ENCODE measurements at regions not wholly inside any gene's neighbourhood (a gene's known extent, or its start where the extent isn't known, plus 50 kb on each side); places are given as distances from the start of the nearest gene placed in this dataset.
"Not testable (repeated sequence)": the region's sequence is repeated elsewhere in the genome, so short reads cannot be mapped to it uniquely, and the experiment has no call there.

DNA sequence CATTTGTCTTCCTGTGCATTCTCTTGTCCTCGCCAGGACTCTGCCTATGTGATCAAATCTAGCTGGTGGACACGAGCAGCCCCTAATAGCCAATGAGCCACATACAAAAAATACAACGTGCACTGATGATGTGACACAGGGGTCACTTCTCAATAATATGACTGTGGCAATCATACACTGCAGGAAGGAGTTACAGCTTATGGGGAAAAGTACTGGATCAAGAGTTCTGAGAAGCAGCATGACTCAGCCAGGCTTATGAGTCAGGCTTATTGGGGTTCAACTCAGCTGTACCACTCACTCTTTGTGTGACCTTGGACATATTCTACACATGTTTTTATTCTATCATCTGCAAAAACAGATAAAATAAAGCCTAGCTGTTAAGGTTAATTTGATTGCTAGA is 889.4 kb upstream of the TENM4 start:
- DNase-seq: no peak

GRCh38 chr11:80328774-80329173 is 887.9 kb upstream of the TENM4 start:
- in situ Hi-C loops (cut with MboI; ENCODE audit: low pct_unique_long_range_greater_than_20kb, low sequenced_read_pairs): no loop called here

More for the DNA sequence above, 889.4 kb upstream of the TENM4 start:
- in situ Hi-C loops (cut with MboI; ENCODE audit: low pct_unique_long_range_greater_than_20kb, low sequenced_read_pairs): no loop called here

DNA sequence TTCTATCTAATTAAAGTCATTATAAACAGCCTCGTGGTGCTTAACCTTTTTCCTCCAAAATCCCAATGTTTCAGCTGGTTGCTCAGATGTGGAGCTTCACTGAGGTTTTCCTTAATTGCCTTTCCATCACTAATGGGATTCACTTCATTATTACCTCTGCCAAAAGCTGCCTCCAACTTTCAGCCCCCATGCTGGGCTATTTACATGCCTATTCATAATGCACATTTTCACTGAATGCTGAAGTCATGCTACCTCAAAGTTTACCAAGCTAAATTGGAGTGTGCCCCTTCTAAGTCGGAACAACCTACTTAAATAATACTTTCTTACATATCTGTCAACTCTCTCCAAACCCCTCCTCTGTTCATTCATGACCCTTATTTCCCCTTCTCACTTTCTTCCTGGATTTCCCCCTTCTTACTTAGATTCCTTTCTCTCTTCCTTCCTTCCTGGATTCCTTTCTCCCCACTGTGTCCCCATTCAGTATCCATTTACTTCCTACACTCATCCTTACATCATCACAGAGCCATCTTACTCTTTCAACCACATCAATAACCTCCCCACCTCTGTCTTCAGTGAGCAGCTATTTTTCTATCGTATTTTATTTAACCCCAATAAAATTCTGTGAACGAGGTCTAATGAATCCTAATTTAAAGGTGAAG is 887.3 kb upstream of the TENM4 start:
- no peak for DNase-seq
- in situ Hi-C loops (cut with MboI; ENCODE audit: low pct_unique_long_range_greater_than_20kb, low sequenced_read_pairs): no loop called here

More at GRCh38 chr11:80328774-80329173, 887.9 kb upstream of the TENM4 start:
- DNase-seq: no peak

- in situ Hi-C loops (cut with MboI; ENCODE audit: low pct_unique_long_range_greater_than_20kb, low sequenced_read_pairs): no loop called here
- DNase-seq: no peak
Measured at GRCh38 chr11:80321786-80322185, 881.0 kb upstream of the TENM4 start.

DNA sequence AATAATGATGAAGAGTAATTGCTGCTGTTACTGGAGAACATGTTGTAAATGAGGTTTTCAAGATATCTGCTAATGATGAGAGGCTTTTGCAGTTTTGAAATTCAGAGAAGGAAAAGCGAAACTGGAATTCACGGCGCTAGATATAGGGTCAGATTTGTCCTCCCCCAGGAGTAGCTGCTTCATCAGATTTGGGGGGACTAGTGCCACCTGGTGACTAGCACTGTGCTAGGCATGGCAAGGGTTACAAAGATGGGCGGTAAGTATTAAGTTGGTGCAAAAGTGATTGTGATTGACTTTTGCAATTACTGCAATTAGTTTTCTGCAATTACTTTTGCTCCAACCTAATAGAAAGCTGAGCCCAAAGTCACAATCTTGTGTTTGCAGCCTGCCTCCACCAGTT is 879.9 kb upstream of the TENM4 start:
- DNase-seq: no peak
- in situ Hi-C loops (cut with MboI; ENCODE audit: low pct_unique_long_range_greater_than_20kb, low sequenced_read_pairs): no loop called here

DNA sequence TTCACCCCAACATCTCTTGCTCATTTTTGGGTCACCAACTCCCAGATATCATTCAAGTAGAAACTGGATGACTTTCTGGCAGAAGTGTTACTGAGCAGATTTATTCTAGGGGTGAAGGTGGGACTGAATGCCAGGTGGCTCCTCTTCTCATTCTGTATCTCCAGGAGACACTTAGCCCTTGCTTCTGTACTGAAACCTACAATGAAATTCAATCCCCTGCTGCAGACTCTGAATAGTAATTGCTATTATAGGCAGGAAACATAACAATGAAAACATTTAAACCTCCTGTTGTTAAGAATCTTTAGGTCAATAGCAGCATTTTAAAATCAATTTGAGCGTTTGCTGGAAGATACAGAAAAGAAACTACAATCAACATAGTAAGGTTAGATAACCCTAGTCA is 879.4 kb upstream of the TENM4 start:
- in situ Hi-C loops (cut with MboI; ENCODE audit: low pct_unique_long_range_greater_than_20kb, low sequenced_read_pairs): no loop called here
- no peak for DNase-seq

- in situ Hi-C loops (cut with MboI; ENCODE audit: low pct_unique_long_range_greater_than_20kb, low sequenced_read_pairs): no loop called here
- no peak for DNase-seq
Measured at GRCh38 chr11:80317612-80318011, 876.8 kb upstream of the TENM4 start.

DNA sequence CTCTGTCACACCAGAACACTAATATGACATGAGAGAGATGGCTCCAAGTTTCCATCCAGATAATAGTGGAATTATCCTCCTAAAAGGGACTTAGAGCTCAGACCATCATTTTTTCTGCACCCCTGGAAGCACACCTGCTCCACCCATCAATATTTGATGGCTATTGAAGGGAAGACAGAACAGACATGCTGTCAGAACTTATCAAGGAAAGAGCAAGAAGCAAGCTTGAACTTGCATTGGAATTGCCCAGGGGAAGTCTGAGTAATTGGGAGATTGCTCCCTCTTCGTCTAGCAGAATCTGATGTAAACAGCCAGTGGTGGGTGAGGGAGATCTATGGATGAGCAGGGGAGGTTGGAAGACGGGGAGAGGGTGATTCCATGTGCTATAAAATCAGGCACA is 874.4 kb upstream of the TENM4 start:
- in situ Hi-C loops (cut with MboI; ENCODE audit: low pct_unique_long_range_greater_than_20kb, low sequenced_read_pairs): no loop called here
- no peak for DNase-seq

DNA sequence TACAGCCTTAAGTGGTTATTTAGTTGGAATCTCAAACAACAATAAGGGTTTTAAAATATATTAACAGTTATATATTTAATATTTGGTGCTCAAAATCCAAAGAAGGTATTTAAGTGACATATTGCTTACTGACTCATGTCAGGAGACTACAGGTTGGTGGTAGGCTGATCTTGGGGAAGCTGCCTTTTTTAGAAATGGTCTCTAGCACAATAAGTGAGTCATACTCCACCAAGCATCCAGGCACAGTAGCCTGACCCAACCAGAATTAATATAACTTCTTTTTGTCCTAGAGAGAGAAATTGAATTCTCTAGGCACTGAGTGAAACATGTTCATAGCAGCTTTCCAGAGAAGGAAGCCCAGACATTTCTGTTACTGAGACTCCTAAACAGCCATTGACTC is 868.5 kb upstream of the TENM4 start:
- in situ Hi-C loops (cut with MboI; ENCODE audit: low pct_unique_long_range_greater_than_20kb, low sequenced_read_pairs): no loop called here
- no peak for DNase-seq

DNA sequence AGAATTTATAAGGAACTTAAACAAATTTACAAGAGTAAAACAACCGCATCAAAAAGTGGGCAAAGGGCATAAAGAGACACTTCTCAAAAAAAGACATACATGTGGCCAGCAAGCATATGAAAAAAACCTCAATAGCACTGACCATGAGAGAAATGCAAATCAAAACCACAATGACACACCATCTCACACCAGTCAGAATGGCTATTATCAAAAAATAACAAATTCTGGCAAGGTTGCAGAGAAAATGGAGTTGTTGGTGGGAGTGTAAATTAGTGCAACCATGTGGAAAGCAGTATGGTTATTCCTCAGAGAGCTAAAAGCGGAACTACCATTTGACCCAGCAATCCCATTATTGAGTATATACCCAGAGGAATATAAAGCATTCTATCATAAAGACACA is 866.8 kb upstream of the TENM4 start:
- in situ Hi-C loops (cut with MboI; ENCODE audit: low pct_unique_long_range_greater_than_20kb, low sequenced_read_pairs): no loop called here
- peak; percentile 32 for DNase-seq

GRCh38 chr11:80297858-80298632 is 857.2 kb upstream of the TENM4 start:
- no peak for DNase-seq
- in situ Hi-C loops (cut with MboI; ENCODE audit: low pct_unique_long_range_greater_than_20kb, low sequenced_read_pairs): no loop called here

GRCh38 chr11:80293293-80293692 is 852.5 kb upstream of the TENM4 start:
- in situ Hi-C loops (cut with MboI; ENCODE audit: low pct_unique_long_range_greater_than_20kb, low sequenced_read_pairs): no loop called here
- DNase-seq: no peak

GRCh38 chr11:80284946-80285785 is 844.3 kb upstream of the TENM4 start:
- in situ Hi-C loops (cut with MboI; ENCODE audit: low pct_unique_long_range_greater_than_20kb, low sequenced_read_pairs): no loop called here
- DNase-seq: no peak

- no peak for DNase-seq
- in situ Hi-C loops (cut with MboI; ENCODE audit: low pct_unique_long_range_greater_than_20kb, low sequenced_read_pairs): no loop called here
Measured at GRCh38 chr11:80282643-80283042, 841.8 kb upstream of the TENM4 start.

DNA sequence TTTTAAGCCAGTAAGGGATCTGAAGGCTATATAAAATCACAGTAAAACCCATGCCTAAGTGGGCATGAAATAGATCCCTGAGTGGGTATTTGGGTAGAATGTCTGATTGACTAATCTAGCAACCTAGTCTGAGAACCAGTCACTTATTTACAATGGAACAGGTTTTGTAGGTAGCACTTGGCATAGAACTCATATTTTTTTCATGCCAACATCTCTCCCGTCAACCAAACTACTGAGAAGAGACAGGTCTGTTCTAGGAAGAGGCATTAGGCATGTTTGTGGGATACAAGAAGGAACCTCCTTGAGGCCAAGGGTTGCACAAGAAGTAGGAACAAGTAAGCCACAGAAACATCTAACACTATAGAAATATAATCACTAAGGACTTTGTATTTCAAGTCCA is 840.4 kb upstream of the TENM4 start:
- in situ Hi-C loops (cut with MboI; ENCODE audit: low pct_unique_long_range_greater_than_20kb, low sequenced_read_pairs): no loop called here
- DNase-seq: no peak

GRCh38 chr11:80280737-80281136 is 839.9 kb upstream of the TENM4 start:
- DNase-seq: no peak
- in situ Hi-C loops (cut with MboI; ENCODE audit: low pct_unique_long_range_greater_than_20kb, low sequenced_read_pairs): no loop called here

DNA sequence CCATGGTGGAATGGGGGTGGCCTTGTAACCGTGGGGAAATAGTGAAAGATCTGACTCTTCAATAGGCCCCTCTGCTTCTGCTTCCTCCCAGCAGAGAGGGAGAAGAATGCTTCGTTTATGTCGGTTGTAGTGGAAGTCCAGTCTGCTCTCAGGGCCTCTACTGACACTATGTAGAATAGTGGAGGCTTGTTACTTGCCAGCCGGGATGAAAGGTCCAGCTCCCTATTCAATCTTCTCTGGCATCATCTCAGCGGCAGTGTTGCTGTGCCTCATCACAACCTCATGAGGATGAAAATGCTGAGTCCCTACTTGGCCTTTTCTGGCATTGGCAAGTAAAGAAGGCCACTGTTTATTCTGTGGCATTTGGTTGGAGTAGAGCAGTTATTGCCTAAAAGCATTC is 820.9 kb upstream of the TENM4 start:
- in situ Hi-C loops (cut with MboI; ENCODE audit: low pct_unique_long_range_greater_than_20kb, low sequenced_read_pairs): no loop called here
- DNase-seq: no peak

DNA sequence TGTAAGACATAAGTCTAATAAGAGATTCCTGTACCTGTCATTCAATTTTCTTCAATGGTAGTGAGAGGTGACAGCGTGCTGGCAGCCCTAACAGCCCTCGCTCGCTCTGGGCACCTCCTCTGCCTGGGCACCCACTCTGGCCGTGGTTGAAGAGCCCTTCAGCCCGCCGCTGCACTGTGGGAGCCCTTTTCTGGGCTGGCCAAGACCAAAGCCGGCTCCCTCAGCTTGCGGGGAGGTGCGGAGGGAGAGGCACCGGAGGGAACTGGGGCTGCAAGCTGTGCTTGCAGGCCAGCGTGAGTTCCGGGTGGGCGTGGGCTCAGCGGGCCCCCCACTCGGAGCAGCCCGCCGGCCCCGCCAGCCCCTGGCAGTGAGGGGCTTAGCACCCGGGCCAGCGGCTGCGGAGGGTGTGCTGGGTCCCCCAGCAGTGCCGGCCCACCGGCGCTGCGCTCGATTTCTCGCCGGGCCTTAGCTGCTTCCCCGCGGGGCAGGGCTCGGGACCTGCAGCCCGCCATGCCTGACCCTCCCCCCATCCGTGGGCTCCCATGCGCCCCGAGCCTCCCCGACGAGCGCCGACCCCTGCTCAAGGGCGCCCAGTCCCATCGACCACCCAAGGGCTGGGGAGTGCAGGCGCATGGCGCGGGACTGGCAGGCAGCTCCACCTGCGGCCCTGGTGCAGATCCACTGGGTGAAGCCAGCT is 816.6 kb upstream of the TENM4 start:
- in situ Hi-C loops (cut with MboI; ENCODE audit: low pct_unique_long_range_greater_than_20kb, low sequenced_read_pairs); DNase-seq: not testable (repeated sequence)

DNA sequence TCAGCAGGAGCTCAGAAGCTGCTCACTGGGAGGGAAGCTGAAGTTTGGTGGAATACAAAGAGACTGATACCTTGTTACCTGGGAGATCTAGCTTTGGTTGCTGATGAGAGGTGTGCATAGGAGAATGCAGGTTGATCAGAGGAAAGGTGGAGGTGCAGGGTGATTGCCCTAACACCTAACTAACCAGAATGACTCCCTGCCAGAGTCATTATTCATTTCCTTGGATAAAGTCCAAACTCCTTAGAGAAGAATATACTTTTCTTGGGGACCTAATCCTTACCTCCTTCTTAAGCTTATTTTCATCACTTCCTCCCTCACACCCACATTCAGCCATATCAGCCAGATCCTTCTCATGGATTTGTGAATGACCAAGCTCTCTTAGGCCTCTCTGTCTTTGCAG is 814.2 kb upstream of the TENM4 start:
- no peak for DNase-seq

More for the DNA sequence above, 814.2 kb upstream of the TENM4 start:
- in situ Hi-C loops (cut with MboI; ENCODE audit: low pct_unique_long_range_greater_than_20kb, low sequenced_read_pairs): no loop called here
